H9 (cell line): ENCODE measurements at regions not wholly inside any gene's neighbourhood (a gene's known extent, or its start where the extent isn't known, plus 50 kb on each side); places are given as distances from the start of the nearest gene placed in this dataset.

Experiments
- DNase-seq: peaks from one replicate; pipeline ENCODE4 v3.0.0-alpha.2; 2017
- H2AFZ ChIP-seq: one replicate; pipeline ENCODE4 v1.6.1; 2013; ENCODE audit warnings: mild to moderate bottlenecking, low read length, control low read depth, moderate library complexity
- H2AK5ac ChIP-seq: 2 replicates; pipeline ENCODE4 v1.6.1; 2013; ENCODE audit warnings: low read length, control low read depth, mixed read lengths; ENCODE audit not compliant: insufficient read length
- H2BK120ac ChIP-seq: one replicate; pipeline ENCODE4 v1.6.1; 2013; ENCODE audit warnings: low read depth, mild to moderate bottlenecking, low read length, control low read depth, inconsistent platforms; ENCODE audit not compliant: poor library complexity, severe bottlenecking
- H2BK12ac ChIP-seq: 2 replicates; pipeline ENCODE4 v1.6.1; 2013; ENCODE audit warnings: low read length, control low read depth, mixed read lengths, low read depth; ENCODE audit not compliant: insufficient read length
- H2BK15ac ChIP-seq: 2 replicates; pipeline ENCODE4 v1.6.1; 2013; ENCODE audit warnings: low read depth, low read length, control low read depth
- H2BK20ac ChIP-seq: one replicate; pipeline ENCODE4 v1.6.1; 2013; ENCODE audit warnings: low read depth, mild to moderate bottlenecking, low read length, control low read depth, inconsistent platforms; ENCODE audit not compliant: poor library complexity, severe bottlenecking
- H2BK5ac ChIP-seq: 2 replicates; pipeline ENCODE4 v1.6.1; 2013; ENCODE audit warnings: low read length, control low read depth, mixed read lengths; ENCODE audit not compliant: insufficient read length
- H3K14ac ChIP-seq: 2 replicates; pipeline ENCODE4 v1.6.1; 2013; ENCODE audit warnings: low read length, control low read depth; ENCODE audit not compliant: insufficient read depth
- H3K18ac ChIP-seq: 2 replicates; pipeline ENCODE4 v1.6.1; 2013; ENCODE audit warnings: low read depth, mild to moderate bottlenecking, mixed read lengths, low read length, control low read depth; ENCODE audit not compliant: insufficient read length
- H3K23ac ChIP-seq: 2 replicates; pipeline ENCODE4 v1.6.1; 2013; ENCODE audit warnings: low read length, control low read depth, mixed read lengths, low read depth; ENCODE audit not compliant: insufficient read length
- H3K23me2 ChIP-seq: 2 replicates; pipeline ENCODE4 v1.6.1; 2013; ENCODE audit warnings: low read depth, mild to moderate bottlenecking, mixed read lengths, low read length, control low read depth; ENCODE audit not compliant: insufficient read length, poor library complexity, severe bottlenecking
- H3K27ac ChIP-seq: 2 replicates; pipeline ENCODE4 v1.5.1; 2013; ENCODE audit warnings: low read length, control low read depth, mixed read lengths, low read depth; ENCODE audit not compliant: insufficient read length
- H3K27me3 ChIP-seq: 2 replicates; pipeline ENCODE4 v1.6.1; 2013; ENCODE audit warnings: low read length, control low read depth, inconsistent platforms; ENCODE audit not compliant: insufficient read depth
- H3K4ac ChIP-seq: 2 replicates; pipeline ENCODE4 v1.6.1; 2013; ENCODE audit warnings: low read depth, mild to moderate bottlenecking, control low read depth, inconsistent platforms, low read length, moderate library complexity
- H3K4me1 ChIP-seq: 2 replicates; pipeline ENCODE4 v1.6.1; 2013; ENCODE audit warnings: low read length, control low read depth, inconsistent platforms; ENCODE audit not compliant: insufficient read depth
- H3K4me2 ChIP-seq: 2 replicates; pipeline ENCODE4 v1.6.1; 2013; ENCODE audit warnings: low read length, control low read depth, mixed read lengths; ENCODE audit not compliant: insufficient read length, insufficient read depth
- H3K56ac ChIP-seq: 2 replicates; pipeline ENCODE4 v1.6.1; 2013; ENCODE audit warnings: low read depth, mild to moderate bottlenecking, mixed read lengths, low read length, control low read depth; ENCODE audit not compliant: insufficient read length
- H3K79me1 ChIP-seq: 2 replicates; pipeline ENCODE4 v1.6.1; 2013; ENCODE audit warnings: low read depth, mild to moderate bottlenecking, moderate library complexity, low read length, control low read depth, inconsistent platforms; ENCODE audit not compliant: insufficient read depth, poor library complexity, severe bottlenecking
- H3K79me2 ChIP-seq: 2 replicates; pipeline ENCODE4 v1.6.1; 2013; ENCODE audit warnings: low read length, control low read depth, inconsistent platforms; ENCODE audit not compliant: insufficient read depth
- H3K9ac ChIP-seq: 2 replicates; pipeline ENCODE4 v1.6.1; 2013; ENCODE audit warnings: low read length, control low read depth, mixed read lengths; ENCODE audit not compliant: insufficient read length; ENCODE audit errors: extremely low read depth
- H3K9me3 ChIP-seq: one replicate; pipeline ENCODE4 v1.6.1; 2013; ENCODE audit warnings: low read depth, low read length, inconsistent platforms; ENCODE audit not compliant: control insufficient read depth
- H3T11ph ChIP-seq: one replicate; pipeline ENCODE4 v1.6.1; 2013; ENCODE audit warnings: mild to moderate bottlenecking, low read length, control low read depth, inconsistent platforms
- H4K20me1 ChIP-seq: one replicate; pipeline ENCODE4 v1.6.1; 2013; ENCODE audit not compliant: control insufficient read depth, insufficient read length, insufficient read depth
- H4K5ac ChIP-seq: 2 replicates; pipeline ENCODE4 v1.6.1; 2013; ENCODE audit warnings: low read depth, mild to moderate bottlenecking, mixed read lengths, low read length, control low read depth; ENCODE audit not compliant: insufficient read length
- H4K8ac ChIP-seq: replicated peaks from 2 replicates; pipeline ENCODE4 v1.6.1; 2013; ENCODE audit warnings: low read length, control low read depth, mixed read lengths, low read depth; ENCODE audit not compliant: insufficient read length
- H4K91ac ChIP-seq: 2 replicates; pipeline ENCODE4 v1.6.1; 2013; ENCODE audit warnings: low read depth, mild to moderate bottlenecking, moderate library complexity, mixed read lengths, low read length, control low read depth; ENCODE audit not compliant: insufficient read length
- H3K27ac Mint-ChIP-seq, 3 experiments: 2 replicates in 2 of 3; 3 replicates in 1 of 3; pipeline ENCODE4 v1.8.0; 2020 to 2021; ENCODE audit warnings: mixed read lengths in 3 of 3, mild to moderate bottlenecking in 1 of 3, moderate library complexity in 1 of 3
- H3K27me3 Mint-ChIP-seq: 2 replicates; pipeline ENCODE4 v1.8.0; 2021; ENCODE audit warnings: low read depth, mild to moderate bottlenecking, moderate library complexity, mixed read lengths
- H3K36me3 Mint-ChIP-seq, 3 experiments: 2 replicates in 2 of 3; 3 replicates in 1 of 3; pipeline ENCODE4 v1.8.0; 2020 to 2021; ENCODE audit warnings: low read depth in 3 of 3, mixed read lengths in 3 of 3; ENCODE audit not compliant: insufficient read depth in 1 of 3
- H3K4me1 Mint-ChIP-seq, 2 experiments: 2 replicates each; pipeline ENCODE4 v1.8.0; 2020; ENCODE audit warnings: mixed read lengths in 2 of 2
- H3K4me3 Mint-ChIP-seq, 2 experiments: 2 replicates in 1 of 2; 3 replicates in 1 of 2; pipeline ENCODE4 v1.8.0; 2020 to 2021; ENCODE audit warnings: mild to moderate bottlenecking in 2 of 2, mixed read lengths in 2 of 2, moderate library complexity in 1 of 2
- H3K9me3 Mint-ChIP-seq, 2 experiments: 2 replicates in 1 of 2; 3 replicates in 1 of 2; pipeline ENCODE4 v1.8.0; 2020; ENCODE audit warnings: mild to moderate bottlenecking in 2 of 2, mixed read lengths in 2 of 2, moderate library complexity in 1 of 2
- CTCF ChIP-seq: fragments of 200-600 bp; sonication (generic); conservative IDR thresholded peaks from 3 replicates; pipeline ENCODE4 v1.8.0; 2021; ENCODE audit warnings: antibody characterized with exemption, mild to moderate bottlenecking
- WGBS: extraction: QIAGEN DNeasy Blood & Tissue Kit; methylation state at CpG from one replicate; pipeline ENCODE4 v1.1.7; 2013; ENCODE audit warnings: missing lambda C conversion rate, low lambda C conversion rate, mixed read lengths; ENCODE audit not compliant: insufficient read length; ENCODE audit errors: extremely low coverage; 5-methylcytosine and 5-hydroxymethylcytosine counted together

GRCh38 chr3:148147903-148148302 is 549.8 kb upstream of the AGTR1 start:
- no peak for DNase-seq
- Mint-ChIP-seq H3K4me1 (peaks cover 17 to 20% of the 10 kb centered on the region in 2 experiments), H3K27me3 (peaks cover 5% of the 10 kb centered on the region), H3K9me3 (peaks cover 17 to 22% of the 10 kb centered on the region in 2 experiments), H3K27ac (peak overlapping the region in 1 of 3 experiments; percentile 14; a peak in 2 of 7 replicates), H3K36me3 (peaks cover 16 to 24% (median 20%) of the 10 kb centered on the region in 3 experiments), H3K4me3 (no peak overlapping the region)
- no peak overlapping the region for H2BK15ac ChIP-seq
- H3K27me3 ChIP-seq, result no peaks in the 10 kb centered on the region
- no peak overlapping the region for H3K9ac ChIP-seq
- no peak overlapping the region for H3K23ac ChIP-seq
- no peak overlapping the region for H3K4me2 ChIP-seq
- no peak overlapping the region for H3K14ac ChIP-seq
- no peak overlapping the region for H2AK5ac ChIP-seq
- H4K8ac ChIP-seq, result no peak overlapping the region
- H3K4ac ChIP-seq, result no peak overlapping the region
- H4K20me1 ChIP-seq, result no peaks in the 10 kb centered on the region
- no peak overlapping the region for H2AFZ ChIP-seq
- H3K79me1 ChIP-seq, result no peaks in the 10 kb centered on the region
- H4K91ac ChIP-seq, result no peak overlapping the region
- no peak overlapping the region for H3K27ac ChIP-seq
- no peaks in the 10 kb centered on the region for H3K79me2 ChIP-seq
- WGBS, result no CpG with 5 or more reads among the region's 2 CpGs
- no peak overlapping the region for H3K56ac ChIP-seq
- H3K9me3 ChIP-seq, result peaks cover 14% of the 10 kb centered on the region
- no peaks in the 10 kb centered on the region for H3K23me2 ChIP-seq
- H2BK120ac ChIP-seq, result no peak overlapping the region
- no peak overlapping the region for H2BK12ac ChIP-seq
- no peak overlapping the region for H2BK5ac ChIP-seq
- no peak overlapping the region for H2BK20ac ChIP-seq
- H3K18ac ChIP-seq, result no peak overlapping the region
- TF ChIP-seq CTCF, result no peak
- H3T11ph ChIP-seq, result no peak overlapping the region
- no peaks in the 10 kb centered on the region for H3K4me1 ChIP-seq
- H4K5ac ChIP-seq, result no peak overlapping the region
